HG03139 (cell line): ENCODE measurements at regions not wholly inside any gene's neighbourhood (a gene's known extent, or its start where the extent isn't known, plus 50 kb on each side); places are given as distances from the start of the nearest gene placed in this dataset.

ENCODE experiments used
- ATAC-seq: cut with Tn5 transposase; IDR thresholded peaks from one replicate; pipeline ENCODE4 v1.9.1; 2021; ENCODE audit not compliant: unreplicated experiment

DNA sequence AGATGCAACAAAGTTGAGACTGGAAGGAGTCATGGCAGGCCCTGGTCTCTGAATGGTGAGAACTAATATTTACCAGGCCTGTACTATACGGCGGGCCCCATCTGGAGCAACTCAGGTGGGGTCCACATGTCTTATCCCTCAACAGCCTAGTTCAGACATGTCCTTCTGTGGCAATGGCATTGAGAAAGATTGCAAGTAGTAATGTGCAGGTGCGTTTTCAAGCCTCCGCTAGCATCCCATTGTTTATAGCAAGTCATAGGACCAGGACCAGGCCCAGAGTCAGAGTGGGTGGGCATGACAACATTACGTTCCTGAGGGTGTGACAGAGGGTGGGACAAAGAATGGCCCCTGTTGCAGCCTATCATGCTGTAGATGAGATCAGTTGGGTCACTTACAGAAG lies 541.1 kb downstream of the EFNB2 start:
- no peak for ATAC-seq

DNA sequence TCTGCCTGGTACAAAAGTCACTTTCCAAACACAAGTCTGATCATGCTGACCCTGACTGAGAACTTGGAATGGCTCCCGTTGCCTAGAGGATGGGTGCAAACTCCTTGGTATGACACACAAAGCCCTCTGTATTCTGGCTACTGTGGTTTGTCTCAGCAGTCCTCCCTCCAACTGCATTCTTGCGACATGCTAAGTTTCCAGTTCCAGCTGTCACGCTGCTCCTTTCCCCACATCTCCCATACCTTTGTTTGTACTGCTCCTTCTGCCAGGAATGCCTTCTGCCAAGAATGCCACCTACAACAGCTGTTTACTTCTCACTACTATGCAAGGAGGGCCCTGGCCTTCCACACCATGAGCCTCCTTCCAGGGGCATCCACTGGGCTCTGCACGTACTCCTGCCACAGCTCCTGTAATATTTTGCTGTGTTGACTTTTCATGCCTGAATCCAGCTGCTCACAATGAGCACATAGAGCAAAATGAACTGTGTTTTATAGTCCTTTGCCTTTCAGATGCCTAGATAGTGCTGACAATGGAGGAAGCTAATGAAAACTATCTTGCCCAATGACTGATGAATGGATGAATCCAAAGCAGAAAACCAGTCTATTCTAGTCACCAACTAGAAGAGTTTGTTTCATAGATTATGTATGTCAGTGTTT lies 543.7 kb downstream of the EFNB2 start:
- no peak for ATAC-seq

DNA sequence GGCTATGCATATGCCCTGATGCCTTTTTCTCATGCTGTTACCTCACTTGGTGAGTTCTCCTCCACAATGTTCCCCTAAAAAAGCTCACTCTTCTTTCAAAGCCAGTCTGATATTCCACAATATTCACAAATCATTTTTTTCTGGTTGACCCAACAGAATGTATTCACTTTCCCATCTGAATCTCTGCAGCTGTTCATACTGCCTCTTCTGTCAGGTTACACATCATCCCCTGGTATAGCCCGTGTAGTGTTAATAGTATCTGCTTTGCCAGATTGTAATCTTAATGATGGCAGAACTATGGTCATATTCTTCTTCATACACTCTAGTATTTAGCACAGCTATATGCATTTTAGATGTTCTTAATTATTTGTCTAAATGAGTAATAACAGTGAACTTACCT lies 544.3 kb downstream of the EFNB2 start:
- ATAC-seq = no peak

DNA sequence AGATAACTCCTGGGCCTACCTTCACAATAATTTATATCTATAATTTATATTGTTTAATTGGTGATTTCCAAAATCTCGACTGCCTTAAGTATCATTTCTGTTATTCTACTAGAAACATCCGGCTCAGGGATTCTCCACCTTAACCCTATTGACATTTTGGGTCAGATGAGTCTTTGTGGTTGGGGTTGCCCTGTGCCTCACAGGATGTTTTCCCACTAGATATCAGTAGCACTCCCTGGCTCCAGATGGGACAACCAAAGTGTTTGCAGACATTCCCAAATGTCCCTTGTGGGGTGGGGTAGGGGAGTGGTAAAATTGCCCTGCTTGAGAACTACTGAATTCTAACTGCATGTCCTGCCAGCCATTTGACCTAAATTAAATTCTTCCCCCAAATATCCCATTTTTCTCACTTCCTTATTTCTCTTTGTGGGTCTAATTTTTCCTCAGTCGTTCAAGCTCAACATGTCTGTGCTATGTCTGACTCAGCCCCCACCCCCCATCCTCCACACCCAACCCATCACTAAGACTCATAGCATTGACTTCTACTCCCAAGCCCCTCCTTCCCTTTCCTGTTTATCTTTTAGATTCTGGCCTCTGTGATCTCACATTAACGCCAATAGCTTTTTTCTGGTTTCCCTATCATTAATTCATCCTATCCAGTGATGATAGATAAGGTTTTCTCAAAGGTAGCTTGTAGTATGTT lies 545.1 kb downstream of the EFNB2 start:
- ATAC-seq = no peak

DNA sequence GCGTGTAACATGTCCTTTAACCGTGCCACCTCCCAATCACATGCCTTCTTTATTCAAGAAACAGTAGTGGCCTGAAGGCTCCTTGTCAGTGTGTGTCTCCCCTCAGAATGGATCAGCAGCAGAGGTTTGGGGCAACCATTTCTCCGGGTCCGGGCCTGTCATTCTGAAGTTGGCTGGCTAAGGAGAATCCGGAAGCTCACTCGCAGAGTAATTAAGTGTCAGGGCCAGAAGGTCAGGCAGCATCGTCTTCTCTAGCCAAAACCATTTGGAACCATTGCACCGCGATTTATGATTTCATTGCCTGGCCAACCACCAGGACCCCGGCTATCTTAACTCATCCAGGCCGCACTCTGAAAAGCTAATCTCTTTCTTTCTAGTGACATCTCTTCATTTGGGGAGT lies 550.8 kb downstream of the EFNB2 start:
- no peak for ATAC-seq

DNA sequence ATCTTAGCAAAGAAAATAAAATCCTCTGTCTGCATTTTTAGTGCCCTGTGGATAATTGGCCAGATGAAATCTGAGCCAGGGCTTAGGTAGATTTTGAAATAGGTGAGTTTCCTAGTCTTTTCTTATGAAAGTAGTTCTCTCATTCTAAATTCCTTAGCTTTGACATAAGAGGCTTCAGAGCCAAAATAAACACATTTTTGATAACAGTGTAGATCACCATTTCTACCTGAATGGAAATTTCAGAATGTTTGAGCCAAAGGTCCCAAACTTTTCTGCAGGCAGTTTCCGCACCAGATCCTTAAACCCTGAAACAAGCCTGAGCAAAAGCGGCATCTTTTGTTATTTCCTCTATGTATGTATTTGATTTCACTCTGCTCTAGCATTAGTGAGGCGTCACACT lies 551.2 kb downstream of the EFNB2 start:
- no peak for ATAC-seq

DNA sequence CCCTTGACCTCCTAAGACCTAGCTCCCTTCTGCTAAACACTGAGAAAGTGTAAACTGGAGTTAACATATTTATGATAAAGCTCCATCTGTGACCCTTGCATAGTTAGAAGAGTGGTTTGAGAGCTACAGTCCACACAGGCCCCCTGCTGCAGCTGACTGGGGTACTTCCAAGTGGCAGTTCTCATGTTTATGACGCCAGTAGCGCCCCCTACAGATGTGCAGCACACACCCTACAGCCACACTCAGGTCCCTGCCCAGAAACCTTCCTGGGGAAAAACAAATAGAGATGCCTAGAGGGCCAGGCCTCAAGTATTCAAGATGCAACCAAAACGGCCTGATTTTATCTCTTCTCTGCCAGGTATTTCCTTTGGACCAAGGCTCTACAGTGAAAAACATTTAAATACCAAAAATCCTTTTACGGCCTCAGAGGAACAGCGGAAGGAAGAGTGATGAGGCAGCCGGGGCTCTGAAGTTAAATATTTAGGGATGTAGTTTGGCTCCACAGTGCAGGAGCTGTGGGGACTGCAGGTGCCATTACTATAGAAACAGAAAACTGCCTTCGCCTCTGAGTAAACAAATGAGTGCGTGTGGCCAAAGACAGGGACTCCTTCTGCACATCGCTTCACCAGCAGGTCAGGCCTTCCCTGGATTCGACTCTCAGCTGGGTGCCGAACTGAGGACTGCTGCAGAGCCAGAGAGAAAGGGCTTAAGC lies 553.1 kb downstream of the EFNB2 start:
- no peak for ATAC-seq

DNA sequence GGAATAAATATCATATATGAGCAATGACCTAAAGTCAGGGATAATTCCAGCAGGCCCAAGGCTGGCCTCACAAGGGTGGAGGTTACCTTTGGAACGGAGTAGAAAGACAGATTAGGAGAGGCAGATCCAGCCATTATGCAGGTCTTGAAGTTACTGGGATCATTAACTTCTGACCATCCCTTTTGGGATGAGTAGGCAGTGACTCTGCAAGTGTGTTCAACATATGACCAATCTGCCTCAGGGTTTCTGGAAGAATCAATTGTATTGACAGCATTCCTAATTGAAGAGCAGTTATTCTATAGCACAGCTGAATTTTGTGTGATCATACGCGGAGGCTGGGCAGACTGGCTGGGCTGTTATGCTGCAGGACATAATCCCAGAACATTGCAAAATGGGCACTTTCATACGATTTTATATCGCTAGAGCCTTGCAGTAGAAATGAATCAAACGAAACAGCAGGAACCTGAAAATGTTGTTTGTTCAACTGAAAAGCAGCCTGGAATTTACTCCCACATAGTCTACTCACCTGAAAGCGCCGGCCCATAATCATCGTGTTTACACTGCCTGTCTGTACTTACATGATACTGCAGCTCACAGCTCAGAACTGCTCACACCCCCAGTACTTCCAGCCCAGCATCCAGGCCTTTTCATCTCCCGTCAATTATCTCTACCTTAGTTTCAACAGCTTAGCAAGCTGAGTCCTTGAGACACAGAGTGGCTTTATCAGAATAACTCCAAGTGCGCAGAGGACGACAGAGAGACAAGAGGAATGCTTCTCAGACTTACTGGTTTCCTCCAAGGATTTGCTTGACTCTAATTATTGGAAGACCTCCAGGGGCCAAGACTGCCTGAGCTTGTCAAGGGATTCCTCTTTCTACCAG lies 556.1 kb downstream of the EFNB2 start:
- no peak for ATAC-seq

DNA sequence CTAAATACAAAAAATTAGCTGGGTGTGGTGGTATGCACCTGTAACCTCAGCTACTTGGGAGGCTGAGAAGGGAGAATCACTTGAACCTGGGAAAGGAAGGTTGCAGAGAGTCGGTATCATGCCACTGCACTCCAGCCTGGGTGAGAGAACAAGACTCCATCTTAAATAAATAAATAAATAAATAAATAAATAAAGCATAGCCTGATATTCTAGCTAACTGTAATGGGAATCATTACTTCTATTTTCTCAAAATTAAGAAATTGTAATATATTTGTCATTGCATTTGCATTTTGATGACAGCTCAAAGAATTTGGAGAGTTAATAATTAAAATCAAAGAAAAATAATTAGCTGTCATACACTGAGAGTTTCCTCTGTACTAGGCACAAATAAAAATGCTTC lies 561.1 kb downstream of the EFNB2 start:
- no peak for ATAC-seq

DNA sequence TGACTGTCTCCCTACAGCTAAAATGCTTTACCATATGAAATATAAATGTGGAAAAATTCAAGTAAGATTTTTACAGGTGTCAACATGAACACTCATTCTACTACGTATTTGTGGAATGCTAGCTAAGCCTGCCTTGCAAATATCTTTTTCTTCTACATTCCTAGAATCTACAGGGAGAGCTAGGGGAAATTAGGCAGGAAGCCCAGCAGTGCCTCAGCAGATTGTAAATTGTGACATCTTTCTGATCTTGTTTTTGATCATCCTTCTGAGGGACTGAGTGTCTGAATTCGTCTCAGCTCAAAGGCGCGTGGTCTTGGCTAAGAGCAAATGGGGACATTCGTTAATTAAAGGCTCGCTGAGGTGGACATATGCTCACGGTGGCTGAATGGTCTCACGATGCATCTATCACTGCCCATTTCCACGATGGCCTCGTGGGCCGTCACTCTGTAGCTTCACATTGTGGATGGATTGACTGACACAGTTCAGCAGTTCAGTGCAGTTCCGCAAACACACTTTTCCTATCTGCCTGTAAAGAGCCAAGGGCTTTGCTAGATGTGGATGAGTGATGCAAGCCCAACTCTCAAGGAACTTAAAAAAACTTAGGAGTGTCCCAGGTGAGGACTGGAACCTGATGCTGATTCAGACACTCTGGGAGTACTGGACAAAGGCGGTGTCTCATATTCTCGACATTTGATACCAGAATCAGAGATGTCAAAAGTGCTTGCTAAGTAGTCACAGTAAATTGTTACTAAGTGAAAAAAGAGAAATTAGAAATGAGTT lies 562.5 kb downstream of the EFNB2 start:
- no peak for ATAC-seq

DNA sequence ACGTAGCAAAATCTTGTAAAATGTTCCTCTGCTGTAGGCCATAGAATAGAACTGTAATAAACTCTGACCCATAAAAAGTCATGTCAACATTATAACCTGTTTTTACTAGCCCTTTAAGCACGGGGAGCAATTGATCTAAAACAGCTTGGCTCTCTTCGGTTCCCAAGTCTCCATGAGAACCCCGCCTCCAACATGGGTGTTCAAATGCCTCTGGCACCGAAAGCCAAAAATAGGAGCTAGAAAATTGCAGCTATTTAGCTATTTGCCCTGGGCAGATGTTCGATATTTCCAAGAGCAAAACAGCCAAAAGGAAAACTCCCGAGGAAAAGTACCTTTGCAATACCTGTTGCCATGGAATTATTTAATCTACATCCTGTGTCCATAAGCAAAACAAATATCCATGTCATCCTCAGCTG lies 563.1 kb downstream of the EFNB2 start:
- ATAC-seq = no peak

DNA sequence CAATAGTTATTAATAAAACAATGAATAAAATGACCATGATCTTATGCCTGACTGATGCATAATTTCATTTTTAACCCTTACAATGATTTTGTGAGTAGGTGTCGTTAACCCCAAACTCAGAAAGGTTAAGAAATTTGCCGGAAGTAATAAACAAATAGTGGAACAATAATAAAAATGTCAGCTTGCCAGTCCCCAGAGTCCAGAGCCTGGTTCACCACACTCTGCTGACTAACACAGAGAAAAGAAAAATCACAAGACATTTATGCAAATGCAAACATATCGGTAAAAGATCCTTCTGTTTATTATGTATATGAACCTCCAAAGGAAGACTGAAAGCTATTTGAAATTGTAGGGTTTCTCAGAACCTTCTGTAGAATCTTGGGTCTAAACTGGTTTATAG lies 563.7 kb downstream of the EFNB2 start:
- ATAC-seq = no peak

DNA sequence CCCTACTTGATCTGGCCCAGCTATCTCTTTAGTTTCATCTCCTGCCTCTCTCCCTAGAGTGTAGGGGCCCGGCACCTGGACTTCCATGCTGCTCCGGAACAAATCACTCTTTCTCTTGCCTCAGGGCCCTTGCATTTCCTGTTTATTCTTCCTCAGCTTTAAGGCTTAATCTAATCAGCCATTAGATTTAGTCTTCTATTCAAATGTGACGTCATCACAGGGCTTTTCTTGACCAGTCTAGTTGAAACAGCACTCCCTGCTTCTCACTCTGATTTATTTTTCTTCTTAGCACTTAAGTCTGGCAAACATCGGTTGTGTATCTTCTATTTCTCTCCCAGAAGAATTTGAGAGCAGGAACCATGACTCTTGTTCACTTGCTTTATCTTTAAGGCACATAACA lies 564.1 kb downstream of the EFNB2 start:
- no peak for ATAC-seq

DNA sequence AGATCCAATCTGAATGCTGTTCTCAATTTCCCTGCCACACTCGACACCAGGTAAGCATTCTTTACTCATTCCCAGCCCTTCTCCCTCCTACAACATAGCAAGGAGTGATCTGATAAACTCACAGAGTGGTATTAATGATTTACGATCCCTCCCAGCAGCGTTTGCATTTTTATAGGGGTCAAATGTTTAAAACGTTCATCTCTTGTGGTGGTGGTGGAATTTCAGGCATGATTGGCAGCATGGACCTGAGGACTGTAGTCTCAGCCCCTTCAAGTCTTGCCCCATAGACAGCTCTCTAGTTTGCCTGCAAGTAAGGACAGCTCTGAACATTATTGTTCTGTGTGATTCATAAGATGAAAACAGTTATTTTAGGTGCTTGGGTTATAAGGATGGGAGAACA lies 565.7 kb downstream of the EFNB2 start:
- no peak for ATAC-seq

DNA sequence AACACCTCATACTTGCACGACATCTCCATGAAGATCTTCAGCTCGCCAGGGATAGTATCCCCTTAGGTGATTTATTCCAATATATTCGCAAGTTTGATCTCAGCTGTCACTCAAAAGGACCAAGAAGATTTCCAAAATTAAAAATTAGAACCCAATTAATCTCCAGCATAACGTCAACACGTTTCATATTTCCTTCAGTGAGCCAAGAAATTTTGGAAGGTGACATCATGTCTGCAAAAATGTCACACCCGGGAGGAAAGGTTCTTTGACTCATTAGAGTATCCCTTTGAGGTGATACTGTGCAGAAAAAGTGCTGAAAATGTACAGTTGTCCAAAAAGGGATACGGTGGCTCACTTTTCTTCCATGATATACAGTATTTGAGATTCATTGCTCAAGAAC lies 569.6 kb downstream of the EFNB2 start:
- ATAC-seq = no peak

DNA sequence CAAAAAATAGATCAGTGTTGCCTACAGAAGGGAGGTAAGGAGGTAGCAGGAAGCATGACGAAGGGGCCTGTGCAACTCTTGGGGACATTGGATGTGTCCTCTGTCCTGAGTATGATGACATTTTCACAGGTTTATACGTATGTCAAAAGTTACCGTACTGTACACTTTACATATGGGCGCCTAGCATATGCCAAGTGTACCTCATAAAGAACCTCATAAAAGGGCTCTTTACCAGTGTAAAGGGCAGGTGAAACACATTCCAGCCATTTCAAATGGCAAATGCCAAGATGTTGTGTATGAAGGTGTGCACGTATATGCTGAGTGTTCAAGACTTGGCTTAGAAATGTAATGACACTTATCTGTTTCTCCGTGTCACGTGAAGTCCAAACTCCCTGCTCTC lies 573.4 kb downstream of the EFNB2 start:
- no peak for ATAC-seq

DNA sequence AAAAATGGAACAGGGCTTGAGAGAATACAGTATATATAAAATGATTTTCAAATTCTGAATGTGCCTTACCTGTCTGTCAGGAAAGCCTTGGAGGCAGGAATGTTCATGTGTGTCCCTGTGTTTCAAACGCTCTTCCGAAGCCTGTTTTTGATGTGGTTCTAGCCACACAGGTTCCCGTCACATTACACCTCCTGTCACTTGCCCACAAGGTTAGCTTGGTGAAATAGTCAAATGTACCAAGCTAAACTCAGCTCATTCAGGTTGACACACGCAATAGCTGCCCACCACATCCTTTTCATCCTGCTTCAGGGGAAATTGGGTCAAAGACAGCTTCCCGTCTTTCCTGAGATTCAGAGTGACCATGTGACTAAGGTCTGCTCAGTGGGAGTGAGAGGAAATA lies 574.0 kb downstream of the EFNB2 start:
- ATAC-seq = no peak

DNA sequence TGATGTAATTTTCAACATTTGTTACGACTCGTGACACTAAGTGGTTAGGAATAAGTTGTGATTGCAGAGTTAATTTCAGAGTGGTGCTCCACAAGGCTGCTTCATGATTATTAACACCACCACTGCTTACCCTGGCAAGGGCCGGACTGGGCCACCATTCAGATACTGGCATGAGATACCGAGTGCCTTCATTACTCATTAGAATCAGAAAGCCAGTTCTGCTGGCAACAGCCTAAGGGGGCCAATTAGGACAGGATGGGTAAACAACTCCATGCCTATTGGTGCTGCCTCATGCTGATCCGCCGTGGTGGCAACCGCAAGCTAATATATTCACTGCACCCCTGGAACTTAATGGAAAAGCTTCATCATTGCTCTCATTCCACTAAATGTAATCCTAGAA lies 575.1 kb downstream of the EFNB2 start:
- ATAC-seq = no peak

DNA sequence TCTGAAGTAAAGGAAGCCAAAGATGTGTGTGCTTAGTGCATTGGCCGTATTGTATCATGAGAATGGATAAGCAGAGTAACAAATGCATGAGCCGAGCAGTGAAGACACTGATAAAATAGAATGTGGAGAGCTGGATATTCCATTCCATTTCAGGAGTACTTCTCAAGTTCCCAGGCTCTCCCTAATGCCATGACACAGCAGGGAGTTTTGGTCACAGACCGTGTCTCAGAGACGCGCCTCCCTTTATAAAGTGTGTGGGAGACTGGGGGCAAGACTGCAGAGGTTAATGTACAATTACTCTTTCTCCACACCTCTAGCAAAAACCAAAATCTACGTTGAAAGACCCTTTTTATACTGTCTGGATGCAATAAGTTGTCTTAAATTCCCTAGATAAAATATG lies 575.6 kb downstream of the EFNB2 start:
- no peak for ATAC-seq

DNA sequence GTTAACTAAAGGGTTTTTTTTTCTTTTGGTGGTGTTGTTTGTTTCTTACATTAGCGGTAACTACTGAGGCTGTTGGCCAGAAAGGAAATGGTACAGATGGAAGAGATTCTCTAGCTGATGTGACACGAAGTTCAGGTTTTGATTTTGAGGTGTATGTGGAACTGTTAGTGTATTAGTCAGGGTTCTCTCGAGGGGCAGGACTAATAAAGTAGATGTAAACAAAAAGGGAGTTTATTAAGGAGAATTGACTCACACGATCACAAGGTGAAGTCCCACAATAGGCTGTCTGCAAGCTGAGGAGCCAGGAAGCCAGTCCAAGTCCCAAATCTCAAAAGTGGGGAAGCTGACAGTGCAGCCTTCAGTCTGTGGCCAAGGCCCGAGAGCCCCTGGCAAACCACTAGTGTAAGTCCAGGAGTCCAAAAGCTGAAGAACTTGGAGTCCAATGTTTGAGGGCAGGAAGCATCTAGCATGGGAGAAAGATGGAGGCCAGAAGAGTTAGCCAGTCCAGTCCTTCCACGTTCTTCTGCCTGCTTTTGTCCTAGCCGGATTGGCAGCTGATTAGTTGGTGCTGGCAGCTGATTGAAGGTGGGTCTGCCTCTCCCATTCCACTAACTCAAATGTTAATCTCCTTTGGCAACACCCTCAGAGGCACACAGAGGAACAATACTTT lies 577.6 kb downstream of the EFNB2 start:
- ATAC-seq = no peak
